ENCODE measurements at regions not wholly inside any gene's neighbourhood (a gene's known extent, or its start where the extent isn't known, plus 50 kb on each side); places are given as distances from the start of the nearest gene placed in this dataset.

- TF ChIP-seq CTCF (conservative IDR thresholded peaks at IDR 0.05; ENCODE audit: low read length): no peak
- TF ChIP-seq EZH2phosphoT487 (IDR thresholded peaks at IDR 0.05; ENCODE audit: borderline replicate concordance): no peak
These were observed 755.3 kb downstream of the UQCRFS1 start for GRCh38 chr19:28457620-28458019.

Data from Loucy (cell line).